NCI-H82 treated with DMSO at 0.1 percent for 48 hours (cell line): ENCODE measurements at regions not wholly inside any gene's neighbourhood (a gene's known extent, or its start where the extent isn't known, plus 50 kb on each side); places are given as distances from the start of the nearest gene placed in this dataset.
"Not testable (repeated sequence)": the region's sequence is repeated elsewhere in the genome, so short reads cannot be mapped to it uniquely, and the experiment has no call there.

Source experiments
- DNase-seq: peaks from one replicate; lab custom pipeline; 2025; ENCODE audit not compliant: unreplicated experiment; lab: John Stamatoyannopoulos, UW

GRCh38 chr6:92962846-92963245 is 456.5 kb downstream of the EPHA7 start:
- DNase-seq = no peak

GRCh38 chr6:92952111-92952510 is 467.2 kb downstream of the EPHA7 start:
- DNase-seq = not testable (repeated sequence)

GRCh38 chr6:92945799-92946198 is 473.6 kb downstream of the EPHA7 start:
- no peak for DNase-seq

- DNase-seq = no peak
These were observed 475.2 kb downstream of the EPHA7 start for GRCh38 chr6:92944132-92944531.

GRCh38 chr6:92942549-92942948 is 476.8 kb downstream of the EPHA7 start:
- no peak for DNase-seq

- no peak for DNase-seq
These were observed 484.7 kb downstream of the EPHA7 start for GRCh38 chr6:92934625-92935024.

- no peak for DNase-seq
These were observed 489.2 kb downstream of the EPHA7 start for GRCh38 chr6:92930171-92930570.

- no peak for DNase-seq
These were observed 497.0 kb downstream of the EPHA7 start for GRCh38 chr6:92922216-92922806.

GRCh38 chr6:92915466-92915865 is 503.9 kb downstream of the EPHA7 start:
- DNase-seq = no peak

- DNase-seq = no peak
These were observed 508.1 kb downstream of the EPHA7 start for GRCh38 chr6:92911301-92911700.

- DNase-seq = no peak
These were observed 508.7 kb downstream of the EPHA7 start for GRCh38 chr6:92910646-92911045.

- no peak for DNase-seq
These were observed 513.0 kb downstream of the EPHA7 start for GRCh38 chr6:92906385-92906784.

- DNase-seq = no peak
These were observed 525.6 kb downstream of the EPHA7 start for GRCh38 chr6:92893741-92894140.

GRCh38 chr6:92892626-92893170 is 526.7 kb downstream of the EPHA7 start:
- no peak for DNase-seq

- DNase-seq = peak; percentile 3
These were observed 531.0 kb downstream of the EPHA7 start for GRCh38 chr6:92888316-92888715.

- DNase-seq = no peak
These were observed 531.5 kb downstream of the EPHA7 start for GRCh38 chr6:92887871-92888270.

GRCh38 chr6:92879526-92879925 is 539.8 kb downstream of the EPHA7 start:
- peak; percentile 0 for DNase-seq

- DNase-seq = no peak
These were observed 554.3 kb downstream of the EPHA7 start for GRCh38 chr6:92864966-92865555.

- DNase-seq = no peak
These were observed 569.7 kb downstream of the EPHA7 start for GRCh38 chr6:92849636-92850035.

- DNase-seq = no peak
These were observed 570.5 kb downstream of the EPHA7 start for GRCh38 chr6:92848901-92849300.

- DNase-seq = no peak
These were observed 570.9 kb downstream of the EPHA7 start for GRCh38 chr6:92848459-92848858.

GRCh38 chr6:92847988-92848387 is 571.4 kb downstream of the EPHA7 start:
- peak; percentile 28 for DNase-seq
